HG03378 (cell line): ENCODE measurements at regions not wholly inside any gene's neighbourhood (a gene's known extent, or its start where the extent isn't known, plus 50 kb on each side); places are given as distances from the start of the nearest gene placed in this dataset.

Source experiments
- ATAC-seq: cut with Tn5 transposase; IDR thresholded peaks from one replicate; pipeline ENCODE4 v1.9.1; 2021; ENCODE audit warnings: mild to moderate bottlenecking, moderate library complexity; ENCODE audit not compliant: unreplicated experiment

DNA sequence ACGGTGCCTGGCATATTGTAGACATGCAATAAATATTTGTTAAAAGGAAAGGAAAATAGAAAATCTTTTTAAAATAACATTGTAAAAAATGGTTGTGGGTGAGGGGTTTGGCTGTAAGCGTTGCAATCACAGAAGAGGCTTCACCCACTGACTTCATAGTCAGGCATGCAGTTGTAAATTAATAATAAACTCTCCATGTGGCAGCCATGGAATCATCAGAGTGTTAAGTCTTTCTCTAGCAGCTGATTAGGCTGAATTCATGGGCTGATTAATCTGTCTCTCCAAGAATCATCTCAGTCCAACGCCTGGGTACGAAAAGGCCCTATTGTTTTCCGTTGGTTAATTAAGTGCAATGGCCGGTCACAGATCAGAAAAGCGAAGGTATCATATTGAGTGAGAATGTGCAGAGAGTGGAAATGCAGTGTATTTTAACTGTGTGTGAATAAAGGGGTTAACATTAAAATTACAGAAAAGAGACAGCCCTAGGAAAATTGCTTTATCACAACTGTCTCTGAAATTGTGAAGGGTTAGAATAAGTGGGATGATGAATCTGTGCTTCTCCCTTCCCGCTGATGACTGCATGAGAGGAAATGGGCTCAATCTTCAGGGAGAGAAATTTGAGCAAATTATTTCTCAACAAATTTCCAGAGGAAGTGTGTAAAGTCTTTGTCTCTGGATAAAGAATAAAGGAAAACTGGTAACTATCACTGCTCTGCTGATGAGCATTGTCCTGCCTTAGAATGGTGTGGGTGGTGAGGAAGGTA lies 269.0 kb downstream of the FAM76B start:
- ATAC-seq = no peak

DNA sequence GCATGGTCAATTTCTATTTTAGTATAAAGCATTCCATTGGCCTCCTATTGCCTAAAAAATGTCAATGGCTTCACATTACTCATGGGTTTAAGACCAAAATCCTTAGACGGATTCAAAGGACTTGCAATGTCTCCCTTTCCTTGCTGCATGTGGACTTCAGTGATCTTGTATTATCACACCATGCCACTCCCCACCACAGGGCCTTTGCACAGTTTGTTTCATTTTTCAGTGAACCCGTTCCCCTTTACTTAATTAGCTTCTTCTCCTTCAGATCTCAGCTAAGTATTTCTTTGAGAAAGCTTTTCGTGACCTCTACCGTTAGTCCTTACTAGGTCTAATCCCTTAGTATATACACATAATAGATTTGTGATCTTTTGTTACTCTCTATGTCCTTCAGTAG lies 269.7 kb downstream of the FAM76B start:
- ATAC-seq = no peak

DNA sequence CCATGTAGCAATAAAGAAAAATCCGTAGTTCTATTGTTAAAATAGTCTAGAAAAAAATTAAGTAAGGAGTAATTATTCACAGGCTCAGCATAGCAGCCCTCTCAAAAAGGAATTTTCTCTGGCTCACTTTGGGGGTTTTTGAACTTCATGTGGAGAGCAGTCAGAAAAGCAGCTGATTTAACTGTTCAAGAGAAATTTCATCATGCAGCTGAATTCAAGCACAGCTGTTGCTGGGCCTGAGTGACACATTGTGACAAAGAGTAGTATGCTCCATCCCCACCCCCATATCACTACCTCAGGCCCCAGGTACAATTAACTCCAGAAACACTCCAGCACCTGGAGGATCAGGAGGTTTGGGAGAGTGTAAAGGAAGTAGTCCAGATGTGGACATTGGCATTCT lies 272.1 kb downstream of the FAM76B start:
- no peak for ATAC-seq

DNA sequence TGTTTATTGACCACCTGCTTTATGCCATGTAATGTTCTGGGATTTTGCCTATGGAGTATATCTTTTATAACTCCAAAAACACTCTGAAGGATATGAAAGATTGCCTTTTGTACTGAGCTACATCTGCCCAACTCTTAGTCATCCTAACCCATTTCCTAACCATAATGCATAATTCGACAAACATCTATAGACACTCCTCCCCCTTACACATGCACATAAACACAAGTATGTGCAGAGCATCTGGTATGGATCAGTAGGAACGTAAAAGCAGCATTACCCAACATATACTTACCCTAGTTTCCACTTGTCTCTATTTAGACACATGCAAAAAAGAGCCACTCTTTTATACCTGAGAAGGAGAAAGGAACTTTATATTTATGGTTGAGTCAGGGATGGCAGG lies 272.8 kb downstream of the FAM76B start:
- no peak for ATAC-seq

DNA sequence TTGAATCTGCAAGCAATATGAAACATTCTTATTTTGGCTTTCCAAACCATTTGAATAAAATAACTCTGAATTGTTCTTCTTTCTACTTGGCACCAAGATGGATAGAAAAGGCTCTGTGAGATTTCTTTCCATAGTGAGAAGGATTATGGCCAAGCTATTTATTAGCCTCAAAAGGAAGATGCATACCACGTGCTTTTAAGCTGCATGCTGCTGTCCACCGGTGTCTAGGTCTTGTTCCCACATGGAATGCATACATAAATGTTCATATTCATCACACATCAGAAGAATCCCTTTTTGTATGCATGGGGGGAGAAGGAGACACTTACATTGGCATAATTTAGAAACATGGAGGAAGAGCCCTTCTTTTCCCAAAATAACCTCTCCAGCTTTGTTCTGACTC lies 273.4 kb downstream of the FAM76B start:
- no peak for ATAC-seq

DNA sequence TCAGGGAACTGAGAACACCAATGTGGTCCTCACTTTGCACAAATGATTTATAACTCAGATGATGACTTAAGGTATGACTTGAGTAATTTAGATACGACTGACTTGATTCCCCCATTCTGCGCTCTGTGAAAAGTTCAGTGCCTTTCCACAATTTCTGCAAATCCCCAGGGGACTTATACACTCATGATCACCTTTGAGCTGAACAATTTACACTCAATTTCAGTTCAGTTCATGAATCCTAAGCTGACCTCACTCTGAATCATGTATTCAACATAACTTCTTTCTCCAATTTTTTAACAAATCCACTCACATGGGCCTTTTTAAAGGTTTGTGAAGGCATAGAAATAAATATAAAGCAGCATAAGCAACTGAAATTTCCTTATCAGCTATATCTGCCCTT lies 274.2 kb downstream of the FAM76B start:
- ATAC-seq = no peak

DNA sequence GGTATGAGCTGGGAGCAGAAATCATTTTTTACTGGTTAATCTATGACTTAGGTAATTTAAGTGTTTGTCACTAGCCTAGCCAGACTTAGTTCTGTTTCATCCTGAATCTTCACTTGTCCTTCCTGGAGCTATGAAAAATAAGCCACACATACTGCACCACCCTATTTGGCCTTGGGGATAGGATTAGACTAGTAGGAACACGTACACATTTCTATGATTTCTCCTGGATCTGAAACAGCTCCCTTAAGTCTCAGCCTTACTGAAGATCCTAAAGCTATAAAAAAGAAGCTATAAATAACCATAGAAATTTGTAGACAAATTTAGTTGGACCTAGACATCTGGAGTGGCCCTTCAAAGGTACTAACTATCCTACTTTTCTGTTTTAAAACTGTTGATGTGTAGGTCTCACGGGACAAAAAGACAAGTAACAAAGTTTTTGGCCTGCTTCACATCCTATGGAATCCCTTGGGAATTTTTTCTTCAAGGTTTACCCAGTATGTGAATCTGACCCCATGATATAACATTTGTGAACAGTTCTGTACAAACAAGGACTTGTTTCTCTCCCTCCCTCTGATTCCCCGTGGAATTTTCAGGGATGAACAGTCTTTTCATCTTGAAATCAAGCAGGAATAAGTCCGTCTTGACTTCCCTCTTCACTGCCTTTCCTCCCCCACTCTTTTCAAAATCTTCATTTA lies 275.0 kb downstream of the FAM76B start:
- no peak for ATAC-seq

DNA sequence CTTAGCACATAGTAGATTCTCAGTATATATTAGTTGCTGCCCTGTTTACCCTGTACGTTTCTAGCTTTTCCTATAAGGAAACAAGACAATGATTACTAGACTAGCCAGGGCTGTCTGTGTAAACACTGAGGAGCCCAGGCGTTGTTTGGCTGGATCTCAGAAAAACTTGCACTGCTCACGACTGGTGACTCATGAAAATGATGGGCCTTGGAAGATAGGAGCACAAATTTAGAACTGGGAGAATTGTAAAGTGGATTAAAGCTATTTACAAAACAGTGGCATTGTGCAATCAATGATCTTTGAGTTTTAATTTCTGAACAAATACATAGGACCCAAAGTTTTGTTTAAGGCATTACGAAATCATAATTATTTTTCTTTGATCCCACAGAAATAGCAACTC lies 276.9 kb downstream of the FAM76B start:
- no peak for ATAC-seq

DNA sequence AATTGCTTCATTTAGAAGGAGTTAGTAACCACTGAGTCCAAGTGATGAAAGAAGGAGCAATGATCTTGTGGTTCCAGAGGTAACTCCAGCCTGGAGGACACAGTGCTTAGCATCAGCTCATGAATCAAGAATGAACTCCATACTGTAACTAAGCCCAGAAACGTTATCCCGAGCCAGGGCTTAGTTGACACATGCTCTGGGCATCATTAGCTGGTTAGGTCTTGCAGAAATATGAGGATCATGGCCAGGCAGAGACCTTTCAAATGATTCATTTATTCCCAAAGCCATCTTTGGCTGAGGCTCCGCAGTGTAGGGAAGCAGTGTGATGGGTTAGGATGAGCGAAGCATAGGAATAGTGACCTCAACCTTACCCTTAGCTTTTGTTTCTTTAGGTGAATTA lies 277.4 kb downstream of the FAM76B start:
- no peak for ATAC-seq

DNA sequence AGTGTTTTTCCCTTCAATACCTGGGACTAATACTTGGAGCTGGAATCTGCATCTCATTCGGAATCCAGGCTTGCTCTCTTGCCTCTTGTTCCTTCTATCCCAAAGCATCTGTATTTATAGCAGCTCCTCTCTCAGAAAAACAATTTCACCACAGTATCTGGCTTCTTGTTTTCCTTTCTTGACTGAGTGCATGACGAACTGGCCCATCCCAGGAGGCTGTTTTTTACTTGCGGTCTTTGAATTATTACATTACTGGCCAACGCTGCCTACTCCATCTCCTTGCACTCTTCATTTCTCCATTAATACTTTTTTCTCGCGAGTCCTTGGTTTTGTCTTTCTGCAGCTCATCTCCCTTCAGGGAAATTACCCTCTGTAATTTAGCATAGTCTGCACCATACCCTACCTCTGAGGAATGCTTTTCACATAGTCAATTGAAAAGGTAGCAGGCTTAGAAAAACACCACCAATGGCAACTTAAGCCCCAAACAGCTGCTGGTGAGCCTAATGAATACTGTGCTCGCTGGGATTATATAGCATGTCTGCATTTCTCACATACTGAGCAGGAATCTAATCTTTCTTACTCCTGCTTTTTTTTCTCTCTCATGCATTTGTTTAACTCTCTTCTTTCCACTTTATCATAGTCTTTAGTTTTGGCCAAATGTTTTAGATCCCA lies 277.4 kb upstream of the SESN3 start:
- no peak for ATAC-seq

DNA sequence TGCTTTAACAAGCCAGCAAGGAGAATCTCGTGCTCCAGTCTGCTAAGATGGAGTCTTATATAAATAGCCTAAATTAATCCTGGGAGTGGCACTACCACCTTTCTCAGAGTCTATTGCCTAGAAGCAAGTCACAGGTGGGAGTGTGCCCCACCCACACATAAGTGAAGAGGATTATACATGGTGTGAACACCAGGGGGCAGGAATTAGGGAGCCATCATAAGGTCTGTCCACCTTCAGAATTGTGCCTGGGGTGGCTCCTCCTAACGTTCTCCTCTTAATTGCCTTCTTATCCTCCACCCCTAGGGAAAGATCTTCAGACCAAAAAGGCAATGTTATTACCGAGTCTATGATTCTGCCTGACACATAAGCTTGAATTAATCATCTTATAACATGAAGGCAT lies 276.8 kb upstream of the SESN3 start:
- ATAC-seq = no peak

DNA sequence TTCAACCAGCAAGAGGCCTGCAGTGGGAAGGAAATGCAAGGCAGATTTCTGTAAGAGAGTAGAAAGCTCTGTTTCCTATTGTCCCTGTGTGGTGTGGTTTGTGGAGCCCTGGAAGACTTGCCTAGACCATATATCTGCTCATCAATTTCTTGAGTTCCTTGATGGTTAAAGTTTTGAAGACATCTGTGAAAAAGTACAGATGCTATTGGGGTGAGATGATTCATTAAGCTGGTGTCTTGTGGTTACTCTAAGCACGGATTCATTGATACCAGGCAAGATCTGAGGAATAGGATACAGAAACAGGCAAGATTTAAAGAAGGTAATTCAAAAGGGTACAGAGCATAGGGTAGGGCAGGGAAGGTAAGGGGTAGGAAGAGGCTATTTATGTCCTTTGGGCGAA lies 275.8 kb upstream of the SESN3 start:
- no peak for ATAC-seq

DNA sequence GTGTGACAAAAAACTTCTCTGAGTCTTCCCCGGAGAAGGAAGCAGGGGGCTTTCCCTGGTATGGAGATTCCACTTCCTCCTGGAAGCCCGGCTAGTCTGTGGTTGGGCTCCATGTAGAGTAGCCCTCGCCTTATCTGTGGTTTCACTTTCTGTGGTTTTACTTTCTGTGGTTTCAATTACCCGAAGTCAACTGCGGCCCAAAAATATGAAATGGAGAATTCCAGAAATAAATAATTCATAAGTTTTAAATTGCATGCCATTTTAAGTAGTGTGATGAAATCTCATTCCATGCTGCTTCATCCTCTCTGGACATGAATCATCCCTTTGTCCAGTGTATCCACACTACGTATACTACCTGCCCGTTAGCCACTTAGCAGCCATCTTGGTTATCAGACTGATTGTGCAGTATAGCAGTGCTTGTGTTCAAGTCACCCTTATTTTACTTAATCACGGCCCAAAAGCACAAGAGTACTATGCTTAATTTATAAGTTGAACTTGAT lies 275.0 kb upstream of the SESN3 start:
- no peak for ATAC-seq

DNA sequence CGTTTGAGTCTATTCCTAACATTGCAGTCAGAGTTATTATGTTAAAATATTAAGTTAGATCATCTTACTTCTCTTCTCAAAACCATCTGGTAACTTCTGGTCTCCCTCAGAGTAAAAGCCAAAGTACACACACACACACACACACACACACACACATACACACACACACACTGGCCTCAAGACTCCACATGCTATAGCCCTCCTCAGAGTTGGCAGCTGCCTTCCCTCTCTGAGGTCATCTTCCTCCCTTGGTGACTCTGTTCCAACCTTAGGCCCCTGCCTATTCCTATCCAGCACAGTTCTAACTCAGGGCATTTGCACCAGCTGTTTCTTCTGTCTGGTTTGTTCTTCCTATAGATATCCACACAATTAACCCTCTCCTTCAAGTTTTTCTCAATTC lies 272.0 kb upstream of the SESN3 start:
- ATAC-seq = no peak

DNA sequence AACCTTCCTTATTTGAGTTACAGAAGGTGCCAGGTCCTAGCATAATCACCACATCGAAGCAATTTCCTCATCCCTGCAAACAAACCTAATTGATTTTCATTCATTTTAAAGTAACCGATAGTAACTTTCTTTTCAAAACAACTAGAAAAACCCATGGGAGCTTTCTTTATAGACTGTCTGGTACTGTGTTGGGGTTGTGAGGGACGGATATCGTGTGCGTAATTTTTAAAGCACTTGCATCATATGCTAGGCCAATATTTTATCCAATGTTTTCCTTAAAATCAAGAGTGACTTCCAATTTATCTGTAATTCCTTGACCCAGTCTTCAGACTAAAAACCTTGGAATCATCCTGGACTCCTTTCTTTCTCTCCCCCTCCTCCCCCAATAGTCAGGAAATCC lies 271.5 kb upstream of the SESN3 start:
- ATAC-seq = no peak

DNA sequence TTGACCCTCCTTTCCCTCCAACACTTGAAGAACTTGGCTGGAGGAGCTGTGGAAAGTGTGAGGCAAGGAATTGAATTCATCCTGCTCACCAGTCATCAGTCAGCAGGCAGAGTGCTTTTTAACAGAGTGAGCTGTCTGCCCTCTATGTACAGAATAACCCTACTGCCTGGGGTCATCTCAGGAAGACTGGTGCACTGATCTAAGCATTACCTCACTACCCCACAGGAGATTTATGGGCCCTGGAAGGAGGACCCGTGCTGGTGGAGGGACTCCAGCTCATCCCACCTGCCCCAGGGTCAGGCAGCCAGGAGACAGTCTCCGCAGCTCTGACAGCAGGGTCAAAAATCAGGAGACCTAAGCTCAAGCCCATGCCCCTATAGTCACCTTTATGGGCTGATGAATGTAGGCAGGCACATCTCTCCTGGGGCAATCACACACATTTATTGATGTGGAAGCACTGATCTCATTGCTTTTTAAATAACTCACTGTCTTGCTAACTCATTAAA lies 270.8 kb upstream of the SESN3 start:
- ATAC-seq = no peak

DNA sequence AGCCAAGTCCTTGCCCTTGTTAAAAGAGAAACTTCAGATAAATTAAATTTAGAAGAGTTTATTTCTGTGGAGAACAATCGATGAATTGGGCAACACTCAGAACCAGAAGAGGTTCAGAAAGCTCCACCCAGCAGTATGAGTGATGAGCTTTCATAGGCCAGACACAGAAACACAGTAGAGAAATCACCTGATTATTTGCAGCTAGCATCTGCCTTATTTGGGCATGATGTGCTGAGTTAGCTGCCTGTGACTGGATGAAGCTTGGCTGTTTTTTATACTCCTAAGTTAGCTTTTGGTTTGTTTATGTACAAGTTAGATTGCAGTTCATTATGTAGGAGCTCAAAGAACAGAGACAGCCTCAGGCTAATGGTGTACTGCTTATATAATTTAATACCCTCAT lies 269.5 kb upstream of the SESN3 start:
- ATAC-seq = no peak

DNA sequence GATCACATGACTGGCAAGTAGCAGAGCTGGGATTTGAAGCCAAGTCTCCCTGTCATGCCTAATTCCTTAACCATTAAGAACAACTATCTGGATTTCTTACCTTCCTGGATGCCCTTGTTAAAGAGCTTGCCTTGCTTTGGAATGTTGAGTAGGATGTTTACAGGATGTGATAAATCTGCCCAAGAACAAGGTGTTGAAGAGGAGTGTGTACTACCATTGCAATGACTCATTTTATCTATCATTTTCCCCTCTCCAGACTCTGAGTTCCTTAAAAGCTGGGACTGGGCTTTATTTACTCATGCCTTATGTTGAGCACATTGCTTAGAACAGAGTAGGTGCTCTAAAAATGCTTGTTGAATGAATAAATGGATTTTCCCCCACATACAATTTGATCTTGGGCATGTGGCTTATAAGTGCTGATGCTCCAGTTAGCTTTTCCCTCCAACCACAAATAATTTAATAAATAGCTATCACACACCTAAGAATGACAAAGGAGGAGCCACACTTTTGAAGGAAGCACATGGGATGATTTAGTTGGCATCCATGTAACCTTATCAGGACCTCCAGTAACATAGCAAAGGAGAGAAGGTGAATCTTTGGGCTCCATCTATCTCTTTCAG lies 268.6 kb upstream of the SESN3 start:
- ATAC-seq = no peak

DNA sequence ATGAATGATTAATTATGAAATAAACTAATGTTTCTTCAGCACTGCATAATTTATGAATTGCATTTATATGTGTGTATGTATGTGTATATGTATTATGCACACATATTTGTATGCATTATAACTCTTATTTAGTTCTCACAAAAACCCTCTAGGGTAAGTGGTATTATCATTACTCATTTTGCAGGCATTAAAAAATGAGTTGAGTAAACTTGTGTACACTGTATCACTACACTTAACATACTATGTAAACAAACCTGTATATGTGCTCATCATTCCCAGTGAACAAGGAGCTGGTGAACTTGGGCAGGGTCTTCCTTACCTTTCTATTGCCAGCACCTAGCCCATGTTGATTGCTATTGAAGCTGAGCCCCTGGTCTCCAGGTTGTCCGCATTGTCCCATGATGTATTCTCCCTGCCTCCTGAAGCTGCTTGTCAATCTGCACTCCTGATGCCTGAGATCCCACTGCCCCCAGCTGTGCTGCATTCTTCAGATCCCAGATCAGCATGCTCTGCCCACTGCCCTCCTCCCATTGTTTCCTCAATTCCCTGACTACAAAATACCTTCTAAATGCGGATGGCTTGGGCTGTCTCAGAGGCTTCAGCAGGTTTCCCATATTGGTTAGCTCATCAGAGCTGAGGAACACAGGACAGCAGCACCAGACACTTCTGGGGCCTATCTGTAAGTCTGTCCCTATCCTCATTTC lies 267.9 kb upstream of the SESN3 start:
- ATAC-seq = no peak

DNA sequence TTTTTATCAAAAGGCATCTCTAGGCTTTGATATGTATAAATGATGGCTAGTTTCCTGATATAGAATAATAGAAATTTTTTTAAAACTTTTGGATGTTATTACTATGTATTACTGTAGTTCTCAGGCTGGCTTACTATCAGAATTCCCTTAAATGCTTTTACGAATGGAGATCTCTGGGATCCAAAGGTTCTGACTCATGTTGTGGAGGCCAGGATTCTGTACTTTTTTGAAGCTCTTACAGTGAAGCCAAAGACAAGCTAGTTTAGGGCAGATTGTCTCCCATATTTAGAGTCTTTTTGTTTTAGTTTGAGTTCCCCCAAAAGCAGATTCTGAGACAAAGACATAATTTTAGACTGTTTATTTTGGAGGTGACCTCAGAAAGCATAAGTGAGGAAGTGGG lies 265.9 kb upstream of the SESN3 start:
- ATAC-seq = no peak

DNA sequence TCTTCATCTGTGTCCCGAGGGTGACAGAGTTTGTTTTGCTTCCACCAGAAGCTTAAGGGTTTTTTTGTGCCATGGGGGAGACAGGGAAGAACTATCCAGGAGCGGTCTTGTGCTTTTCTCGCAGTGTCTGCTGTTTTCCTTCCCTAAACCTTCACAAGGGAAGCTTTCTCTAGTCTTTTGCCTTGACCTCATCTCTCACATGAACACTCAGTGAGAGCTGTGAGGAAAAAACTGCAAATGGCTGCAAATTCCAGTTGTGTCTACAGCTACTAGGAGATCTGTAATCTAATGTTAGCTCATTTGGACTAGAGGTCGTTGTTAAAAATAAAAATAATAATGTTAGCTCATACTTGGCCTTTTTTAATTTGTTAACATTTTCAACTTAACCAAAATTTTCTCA lies 264.7 kb upstream of the SESN3 start:
- ATAC-seq = no peak
